ENCODE measurements at regions not wholly inside any gene's neighbourhood (a gene's known extent, or its start where the extent isn't known, plus 50 kb on each side); places are given as distances from the start of the nearest gene placed in this dataset.
"Not testable (repeated sequence)": the region's sequence is repeated elsewhere in the genome, so short reads cannot be mapped to it uniquely, and the experiment has no call there.

GRCh38 chr18:10149768-10150556, 236.1 kb downstream of the VAPA start:
- no peak for DNase-seq
- Histone ChIP-seq H3K36me3 (no peaks in the 10 kb centered on the region), H3K27ac (no peak overlapping the region), H3K4me1 (no peaks in the 10 kb centered on the region), H3K4me3 (no peak overlapping the region), H3K9me3 (no peaks in the 10 kb centered on the region), H3K27me3 (no peaks in the 10 kb centered on the region)
- no peak for TF ChIP-seq POLR2AphosphoS5 (IDR thresholded peaks at IDR 0.05)
- no peak for TF ChIP-seq POLR2A (IDR thresholded peaks at IDR 0.05)
- no peak for TF ChIP-seq EP300 (IDR thresholded peaks at IDR 0.05; ENCODE audit: low read depth)
- TF ChIP-seq CTCF (IDR thresholded peaks at IDR 0.05): no peak
- 90 to 100% methylated on average over 1 to 9 of the region's 9 CpGs for WGBS, 2 donors (ENCODE audit: low coverage in 1 of 2)
- intact Hi-C loops (cut with DNase I; ENCODE audit: low total_unique reads): loop anchor here (5.0 kb wide), 1 partner anchor 53 kb away; no protein-coding TSS in a partner anchor
- in situ Hi-C loops (cut with MboI; ENCODE audit: low pct_ligation_motif_present in 1 of 4, low pct_unique_long_range_greater_than_20kb in 1 of 4, low sequenced_read_pairs in 3 of 4): no loop called here

- WGBS, 2 donors (ENCODE audit: low coverage in 1 of 2): 73% methylated on average over 17 of the region's 17 CpGs; no CpG with 5 or more reads in 1 of the 2 donors
Observed at GRCh38 chr18:10150576-10150975, 236.8 kb downstream of the VAPA start.

GRCh38 chr18:10152475-10152874, 238.7 kb downstream of the VAPA start:
- TF ChIP-seq POLR2AphosphoS5 (IDR thresholded peaks at IDR 0.05): no peak
- no peak for TF ChIP-seq CTCF (IDR thresholded peaks at IDR 0.05)
- TF ChIP-seq POLR2A (IDR thresholded peaks at IDR 0.05): no peak
- TF ChIP-seq EP300 (IDR thresholded peaks at IDR 0.05; ENCODE audit: low read depth): no peak
- H3K27ac ChIP-seq: no peak overlapping the region
- no peak overlapping the region for H3K4me3 ChIP-seq
- no peaks in the 10 kb centered on the region for H3K27me3 ChIP-seq
- in situ Hi-C loops (cut with MboI; ENCODE audit: low pct_ligation_motif_present in 1 of 4, low pct_unique_long_range_greater_than_20kb in 1 of 4, low sequenced_read_pairs in 3 of 4): no loop called here
- H3K36me3 ChIP-seq: no peaks in the 10 kb centered on the region
- intact Hi-C loops (cut with DNase I; ENCODE audit: low total_unique reads): no loop called here
- DNase-seq: no peak
- WGBS, 2 donors (ENCODE audit: low coverage in 1 of 2): 91 to 93% methylated on average over 2 to 7 of the region's 7 CpGs
- no peaks in the 10 kb centered on the region for H3K9me3 ChIP-seq
- no peaks in the 10 kb centered on the region for H3K4me1 ChIP-seq

More at GRCh38 chr18:10150576-10150975, 236.8 kb downstream of the VAPA start:
- H3K4me1 ChIP-seq; intact Hi-C loops (cut with DNase I; ENCODE audit: low total_unique reads); H3K9me3 ChIP-seq; H3K27me3 ChIP-seq; DNase-seq; H3K36me3 ChIP-seq; in situ Hi-C loops (cut with MboI; ENCODE audit: low pct_ligation_motif_present in 1 of 4, low pct_unique_long_range_greater_than_20kb in 1 of 4, low sequenced_read_pairs in 3 of 4); H3K27ac ChIP-seq; H3K4me3 ChIP-seq: not testable (repeated sequence)

- DNase-seq: no peak
- Histone ChIP-seq H3K36me3 (no peaks in the 10 kb centered on the region), H3K4me3 (no peak overlapping the region), H3K9me3 (no peaks in the 10 kb centered on the region), H3K4me1 (no peaks in the 10 kb centered on the region), H3K27me3 (no peaks in the 10 kb centered on the region), H3K27ac (peak overlapping the region in 2 of 4 donors; percentile 10 to 27)
- no peak for TF ChIP-seq POLR2A (IDR thresholded peaks at IDR 0.05)
- no peak for TF ChIP-seq POLR2AphosphoS5 (IDR thresholded peaks at IDR 0.05)
- no peak for TF ChIP-seq EP300 (IDR thresholded peaks at IDR 0.05; ENCODE audit: low read depth)
- no peak for TF ChIP-seq CTCF (IDR thresholded peaks at IDR 0.05)
- intact Hi-C loops (cut with DNase I; ENCODE audit: low total_unique reads) (no loop called here), in situ Hi-C loops (cut with MboI; ENCODE audit: low pct_ligation_motif_present in 1 of 4, low pct_unique_long_range_greater_than_20kb in 1 of 4, low sequenced_read_pairs in 3 of 4) (no loop called here)
- WGBS, 2 donors (ENCODE audit: low coverage in 1 of 2): 83% methylated on average over 2 of the region's 2 CpGs
Observed at GRCh38 chr18:10153924-10154752, 240.3 kb downstream of the VAPA start.
